H1 (cell line): ENCODE measurements at regions not wholly inside any gene's neighbourhood (a gene's known extent, or its start where the extent isn't known, plus 50 kb on each side); places are given as distances from the start of the nearest gene placed in this dataset.

ENCODE experiments used
- EGR1 ChIP-seq: IDR thresholded peaks from 2 replicates; pipeline ENCODE4 v1.6.1; 2011; ENCODE audit warnings: low read depth, low read length, borderline replicate concordance
- POLR2A ChIP-seq, 2 experiments: IDR thresholded peaks; 1 replicate in 1 of 2; 2 replicates in 1 of 2; pipeline ENCODE4 v1.6.1; 2011; ENCODE audit warnings: low read depth in 2 of 2, low read length in 2 of 2, mild to moderate bottlenecking in 2 of 2; ENCODE audit errors: control extremely low read depth in 1 of 2

- TF ChIP-seq POLR2A (IDR thresholded peaks at IDR 0.05; ENCODE audit: control extremely low read depth in 1 of 2, low read depth in 2 of 2, low read length in 2 of 2) = no peak
- TF ChIP-seq EGR1 = no peak
- TF ChIP-seq, all 59 proteins: peak for 0
These were observed 208.6 kb downstream of the FOXL1 start (continued) for GRCh38 chr16:86786994-86787393.
